ENCODE measurements at regions not wholly inside any gene's neighbourhood (a gene's known extent, or its start where the extent isn't known, plus 50 kb on each side); places are given as distances from the start of the nearest gene placed in this dataset.
"Not testable (repeated sequence)": the region's sequence is repeated elsewhere in the genome, so short reads cannot be mapped to it uniquely, and the experiment has no call there.

DNA sequence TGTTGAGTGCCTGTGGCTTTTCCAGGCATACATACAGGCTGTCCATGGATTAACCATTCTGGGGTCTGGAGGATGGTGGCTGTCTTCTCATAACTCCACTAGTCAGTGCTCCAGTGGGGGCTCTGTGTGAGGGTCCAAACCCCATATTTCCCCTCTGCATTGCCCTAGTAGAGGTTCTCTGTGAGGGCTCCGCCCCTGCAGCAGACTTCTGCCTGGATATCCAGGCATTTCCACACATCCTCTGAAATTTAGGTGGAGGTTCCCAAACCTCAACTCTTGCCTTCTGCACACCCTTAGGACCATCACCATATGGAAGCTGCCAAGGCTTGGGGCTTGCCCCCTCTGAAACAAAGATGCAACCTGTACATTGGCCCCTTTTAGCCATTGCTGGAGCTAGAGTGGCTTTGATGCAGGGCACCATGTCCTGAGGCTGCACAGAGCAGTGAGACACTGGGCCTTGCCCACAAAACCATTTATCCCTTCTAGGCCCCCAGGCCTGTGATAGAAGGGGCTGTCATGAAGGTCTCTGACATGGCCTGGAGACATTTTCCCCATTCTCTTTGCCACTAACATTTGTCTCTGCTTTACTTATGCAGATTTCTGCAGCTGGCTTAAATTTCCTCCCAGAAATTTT lies 400.1 kb upstream of the MDFIC2 start:
- intact Hi-C loops (cut with DNase I), result no loop called here
- Histone ChIP-seq H3K27ac (no peak overlapping the region), H3K36me3 (no peaks in the 10 kb centered on the region), H3K9me3 (no peaks in the 10 kb centered on the region), H3K4me1 (no peaks in the 10 kb centered on the region), H3K27me3 (no peaks in the 10 kb centered on the region), H3K4me3 (replicated peaks in 1 of 3) (no peak overlapping the region)
- 88 to 100% methylated on average over 1 of the region's 1 CpG for WGBS, 2 donors
- no peak for DNase-seq
- TF ChIP-seq POLR2A (IDR thresholded peaks at IDR 0.05), result no peak
- TF ChIP-seq, protein P1, sequence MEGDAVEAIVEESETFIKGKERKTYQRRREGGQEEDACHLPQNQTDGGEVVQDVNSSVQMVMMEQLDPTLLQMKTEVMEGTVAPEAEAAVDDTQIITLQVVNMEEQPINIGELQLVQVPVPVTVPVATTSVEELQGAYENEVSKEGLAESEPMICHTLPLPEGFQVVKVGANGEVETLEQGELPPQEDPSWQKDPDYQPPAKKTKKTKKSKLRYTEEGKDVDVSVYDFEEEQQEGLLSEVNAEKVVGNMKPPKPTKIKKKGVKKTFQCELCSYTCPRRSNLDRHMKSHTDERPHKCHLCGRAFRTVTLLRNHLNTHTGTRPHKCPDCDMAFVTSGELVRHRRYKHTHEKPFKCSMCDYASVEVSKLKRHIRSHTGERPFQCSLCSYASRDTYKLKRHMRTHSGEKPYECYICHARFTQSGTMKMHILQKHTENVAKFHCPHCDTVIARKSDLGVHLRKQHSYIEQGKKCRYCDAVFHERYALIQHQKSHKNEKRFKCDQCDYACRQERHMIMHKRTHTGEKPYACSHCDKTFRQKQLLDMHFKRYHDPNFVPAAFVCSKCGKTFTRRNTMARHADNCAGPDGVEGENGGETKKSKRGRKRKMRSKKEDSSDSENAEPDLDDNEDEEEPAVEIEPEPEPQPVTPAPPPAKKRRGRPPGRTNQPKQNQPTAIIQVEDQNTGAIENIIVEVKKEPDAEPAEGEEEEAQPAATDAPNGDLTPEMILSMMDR (IDR thresholded peaks at IDR 0.05), result no peak

GRCh38 chr3:70703305-70704102 lies 391.1 kb upstream of the MDFIC2 start:
- WGBS, 2 donors, result 32 to 38% methylated on average over 16 of the region's 16 CpGs
- Histone ChIP-seq H3K9me3 (no peaks in the 10 kb centered on the region), H3K4me1 (peaks cover 0 to 4% of the 10 kb centered on the region in 2 donors), H3K27ac (no peak overlapping the region), H3K36me3 (no peaks in the 10 kb centered on the region), H3K4me3 (replicated peaks in 1 of 3) (no peak overlapping the region), H3K27me3 (no peaks in the 10 kb centered on the region)
- TF ChIP-seq POLR2A (IDR thresholded peaks at IDR 0.05), result no peak
- TF ChIP-seq, protein P1 (IDR thresholded peaks at IDR 0.05), result no peak
- DNase-seq, result peak; percentile 3
- intact Hi-C loops (cut with DNase I), result no loop called here

- Histone ChIP-seq H3K36me3 (no peaks in the 10 kb centered on the region), H3K4me1 (peaks cover 0 to 4% of the 10 kb centered on the region in 2 donors), H3K9me3 (no peaks in the 10 kb centered on the region), H3K27ac (no peak overlapping the region), H3K4me3 (replicated peaks in 1 of 3) (no peak overlapping the region), H3K27me3 (no peaks in the 10 kb centered on the region)
- TF ChIP-seq, protein P1 (IDR thresholded peaks at IDR 0.05), result no peak
- no peak for TF ChIP-seq POLR2A (IDR thresholded peaks at IDR 0.05)
- WGBS, 2 donors, result 43 to 72% methylated on average over 2 of the region's 2 CpGs
- DNase-seq, result no peak
- intact Hi-C loops (cut with DNase I), result no loop called here
Measured at GRCh38 chr3:70702132-70702531, 389.7 kb upstream of the MDFIC2 start.

- DNase-seq, result no peak
- H3K36me3 ChIP-seq, result no peaks in the 10 kb centered on the region
- H3K27ac ChIP-seq, result no peak overlapping the region
- H3K27me3 ChIP-seq, result no peaks in the 10 kb centered on the region
- WGBS, 2 donors, result 92 to 94% methylated on average over 1 of the region's 1 CpG
- H3K4me1 ChIP-seq, result no peaks in the 10 kb centered on the region
- H3K9me3 ChIP-seq, result no peaks in the 10 kb centered on the region
- H3K4me3 ChIP-seq (replicated peaks in 1 of 3), result no peak overlapping the region
- intact Hi-C loops (cut with DNase I), result no loop called here
- TF ChIP-seq, protein P1 (IDR thresholded peaks at IDR 0.05), result no peak
- no peak for TF ChIP-seq POLR2A (IDR thresholded peaks at IDR 0.05)
Measured at GRCh38 chr3:70684701-70685100, 372.3 kb upstream of the MDFIC2 start.

GRCh38 chr3:70675810-70676209 lies 363.4 kb upstream of the MDFIC2 start:
- WGBS, 2 donors, result 91 to 92% methylated on average over 3 of the region's 3 CpGs
- H3K4me3 ChIP-seq (replicated peaks in 1 of 3); H3K27me3 ChIP-seq; H3K27ac ChIP-seq; H3K9me3 ChIP-seq; H3K36me3 ChIP-seq; DNase-seq; H3K4me1 ChIP-seq; intact Hi-C loops (cut with DNase I): not testable (repeated sequence)

All from thyroid gland (tissue), 4 donors.